ENCODE measurements at regions not wholly inside any gene's neighbourhood (a gene's known extent, or its start where the extent isn't known, plus 50 kb on each side); places are given as distances from the start of the nearest gene placed in this dataset.

DNA sequence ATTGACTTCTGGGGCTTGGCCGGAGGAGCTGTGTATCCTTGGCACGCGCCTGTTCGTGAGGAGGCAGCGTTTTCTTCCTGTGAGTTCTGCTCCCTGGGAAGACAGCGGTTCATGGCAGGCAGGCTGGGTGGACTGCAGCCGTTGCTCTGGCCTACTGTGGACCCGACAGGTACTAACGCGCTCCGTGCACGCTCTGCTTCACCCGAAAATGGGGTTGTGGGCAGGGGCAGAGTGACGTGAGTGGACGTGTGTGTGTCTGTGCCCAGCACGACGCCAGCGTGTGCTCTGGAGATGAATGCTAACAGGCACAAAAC is 179.1 kb downstream of the KIF26A start:
- DNase-seq = no peak
- intact Hi-C loops (cut with DNase I) = no loop called here

DNA sequence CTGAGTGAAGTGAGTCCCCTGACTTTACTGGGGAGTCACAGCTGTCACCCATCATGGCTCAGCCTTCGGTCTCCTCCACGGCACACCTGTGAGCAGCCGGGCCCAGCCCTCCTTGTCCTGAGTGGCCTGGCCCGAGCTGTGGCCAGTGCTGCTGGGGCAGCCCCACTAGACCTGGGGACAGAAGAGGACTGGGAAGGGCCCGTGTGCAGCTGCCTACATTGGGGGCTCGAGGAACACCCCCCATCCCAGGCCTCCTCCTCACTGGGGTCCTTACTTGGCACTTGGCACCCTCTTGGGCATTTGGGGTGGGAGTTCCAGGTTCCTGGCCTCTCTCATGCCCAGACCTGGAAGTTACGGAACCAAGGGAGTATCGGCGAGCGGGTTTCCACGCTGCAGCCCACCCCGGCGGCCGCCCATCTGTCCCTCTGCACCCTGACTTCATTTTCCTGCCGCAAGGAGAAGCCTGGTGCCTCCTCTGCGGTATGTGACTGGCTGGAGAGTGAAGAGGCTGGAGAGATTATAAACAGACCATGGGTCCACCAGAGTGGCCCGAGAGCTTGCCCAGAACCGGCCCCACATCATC is 179.7 kb downstream of the KIF26A start:
- no peak for DNase-seq

More for the DNA sequence above, 179.1 kb downstream of the KIF26A start:
- no peak overlapping the region for H3K27ac ChIP-seq (ENCODE audit: low read depth in 2 of 2, low read length in 2 of 2)
- H3K36me3 ChIP-seq (ENCODE audit: control insufficient read depth in 2 of 3, insufficient read depth in 3 of 3, low read length in 3 of 3) = no peaks in the 10 kb centered on the region
- no peaks in the 10 kb centered on the region for H3K9me3 ChIP-seq (ENCODE audit: control insufficient read depth in 2 of 3, insufficient read depth in 1 of 3, low read length in 3 of 3)
- H3K27me3 ChIP-seq (ENCODE audit: control insufficient read depth, insufficient read depth, low read length) = peaks cover 5% of the 10 kb centered on the region
- FAIRE-seq = no peak
- no peak overlapping the region for H3K9ac ChIP-seq (ENCODE audit: low read length in 3 of 3)
- no peak for TF ChIP-seq CTCF (IDR thresholded peaks at IDR 0.05; ENCODE audit: borderline replicate concordance, extremely low read depth, insufficient read depth)
- no peaks in the 10 kb centered on the region for H3K4me1 ChIP-seq (ENCODE audit: control insufficient read depth in 2 of 3, insufficient read depth in 2 of 3, low read depth in 1 of 3, low read length in 3 of 3)
- no peak overlapping the region for H3K4me3 ChIP-seq (ENCODE audit: low read length in 3 of 3)

DNA sequence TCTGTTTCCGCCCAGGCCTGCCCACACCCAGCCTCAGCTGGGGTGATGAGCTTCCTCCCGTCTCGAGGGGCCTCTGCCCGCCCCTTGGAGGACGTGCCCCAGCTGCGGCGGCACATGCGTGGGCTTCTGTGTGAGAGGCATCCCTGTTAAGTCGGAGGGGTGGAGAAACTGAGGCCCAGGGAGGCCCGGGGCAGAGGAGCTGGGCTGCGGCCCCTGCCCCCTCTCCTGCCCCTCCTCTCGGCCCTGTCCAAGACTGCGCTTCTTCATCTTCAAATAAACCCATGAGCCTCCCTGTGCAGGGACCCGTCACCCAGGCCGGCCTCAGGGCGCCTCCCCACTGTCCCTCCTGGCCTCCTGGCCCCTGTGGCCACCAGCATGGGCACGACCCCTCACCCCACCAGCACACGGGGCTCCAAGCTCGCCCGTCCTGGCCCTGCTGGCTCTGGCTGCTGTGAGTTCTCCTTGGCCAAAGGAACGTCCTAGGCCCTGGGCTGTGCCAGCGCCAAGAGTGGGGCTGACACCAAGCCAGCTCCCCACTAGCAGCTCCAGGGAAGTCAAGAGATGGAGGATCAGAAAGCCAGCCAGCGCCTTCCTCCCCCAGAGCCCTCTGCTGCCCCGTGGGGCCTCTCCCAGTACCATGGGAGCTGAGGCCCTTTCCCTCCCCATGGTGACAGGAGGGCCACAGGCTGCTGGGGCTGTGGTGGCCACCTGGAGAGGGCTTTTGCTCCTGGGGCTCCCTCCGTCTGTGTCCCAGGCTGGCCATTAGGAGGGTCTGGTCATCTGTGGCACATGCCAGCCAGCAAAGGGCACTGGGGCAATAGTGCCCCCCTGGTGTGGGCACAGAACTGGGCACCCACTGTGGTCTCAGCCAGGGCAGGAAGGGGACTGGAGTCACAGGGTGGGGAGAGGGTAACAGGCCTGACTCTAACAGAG is 180.4 kb downstream of the KIF26A start:
- intact Hi-C loops (cut with DNase I) = no loop called here
- DNase-seq (no peak), FAIRE-seq (no peak)
- no peaks in the 10 kb centered on the region for H3K9me3 ChIP-seq (ENCODE audit: control insufficient read depth in 2 of 3, insufficient read depth in 1 of 3, low read length in 3 of 3)
- H3K4me3 ChIP-seq (ENCODE audit: low read length in 3 of 3) = no peak overlapping the region
- H3K9ac ChIP-seq (ENCODE audit: low read length in 3 of 3) = no peak overlapping the region
- no peak overlapping the region for H3K27ac ChIP-seq (ENCODE audit: low read depth in 2 of 2, low read length in 2 of 2)
- H3K27me3 ChIP-seq (ENCODE audit: control insufficient read depth, insufficient read depth, low read length) = peaks cover 6% of the 10 kb centered on the region
- no peaks in the 10 kb centered on the region for H3K36me3 ChIP-seq (ENCODE audit: control insufficient read depth in 2 of 3, insufficient read depth in 3 of 3, low read length in 3 of 3)
- no peaks in the 10 kb centered on the region for H3K4me1 ChIP-seq (ENCODE audit: control insufficient read depth in 2 of 3, insufficient read depth in 2 of 3, low read depth in 1 of 3, low read length in 3 of 3)
- no peak for TF ChIP-seq CTCF (IDR thresholded peaks at IDR 0.05; ENCODE audit: borderline replicate concordance, extremely low read depth, insufficient read depth)

More for the DNA sequence above, 179.7 kb downstream of the KIF26A start:
- no peak overlapping the region for H3K4me3 ChIP-seq (ENCODE audit: low read length in 3 of 3)
- no peaks in the 10 kb centered on the region for H3K4me1 ChIP-seq (ENCODE audit: control insufficient read depth in 2 of 3, insufficient read depth in 2 of 3, low read depth in 1 of 3, low read length in 3 of 3)
- H3K9ac ChIP-seq (ENCODE audit: low read length in 3 of 3) = no peak overlapping the region
- H3K36me3 ChIP-seq (ENCODE audit: control insufficient read depth in 2 of 3, insufficient read depth in 3 of 3, low read length in 3 of 3) = no peaks in the 10 kb centered on the region
- H3K27me3 ChIP-seq (ENCODE audit: control insufficient read depth, insufficient read depth, low read length) = peaks cover 6% of the 10 kb centered on the region
- FAIRE-seq = no peak
- no peaks in the 10 kb centered on the region for H3K9me3 ChIP-seq (ENCODE audit: control insufficient read depth in 2 of 3, insufficient read depth in 1 of 3, low read length in 3 of 3)
- no peak for TF ChIP-seq CTCF (IDR thresholded peaks at IDR 0.05; ENCODE audit: borderline replicate concordance, extremely low read depth, insufficient read depth)
- intact Hi-C loops (cut with DNase I) = no loop called here
- no peak overlapping the region for H3K27ac ChIP-seq (ENCODE audit: low read depth in 2 of 2, low read length in 2 of 2)
